Immature natural killer cell (primary cell): ENCODE measurements at regions not wholly inside any gene's neighbourhood (a gene's known extent, or its start where the extent isn't known, plus 50 kb on each side); places are given as distances from the start of the nearest gene placed in this dataset.

Experiments
- DNase-seq, 3 donors: peaks; one replicate each; pipeline ENCODE4 v3.0.0; 2022; ENCODE audit warnings: mixed read lengths in 1 of 3
- H3K27ac Mint-ChIP-seq, 6 donors: one replicate each; pipeline ENCODE4 v1.8.0; 2020; ENCODE audit warnings: mixed read lengths in 6 of 6, mild to moderate bottlenecking in 5 of 6, inconsistent platforms in 4 of 6, moderate library complexity in 3 of 6
- H3K27me3 Mint-ChIP-seq, 3 donors: one replicate each; pipeline ENCODE4 v1.8.0; 2020 to 2021; ENCODE audit warnings: low read depth in 3 of 3, mild to moderate bottlenecking in 3 of 3, mixed read lengths in 3 of 3, moderate library complexity in 3 of 3, inconsistent platforms in 1 of 3
- H3K36me3 Mint-ChIP-seq, 3 donors: one replicate each; pipeline ENCODE4 v1.8.0; 2020; ENCODE audit warnings: mixed read lengths in 3 of 3, inconsistent platforms in 2 of 3, mild to moderate bottlenecking in 2 of 3
- H3K4me1 Mint-ChIP-seq, 2 donors: one replicate each; pipeline ENCODE4 v1.8.0; 2020; ENCODE audit warnings: inconsistent platforms in 2 of 2, mild to moderate bottlenecking in 2 of 2, mixed read lengths in 2 of 2, moderate library complexity in 1 of 2
- H3K4me3 Mint-ChIP-seq, 5 donors: one replicate each; pipeline ENCODE4 v1.8.0; 2020; ENCODE audit warnings: mild to moderate bottlenecking in 5 of 5, mixed read lengths in 5 of 5, inconsistent platforms in 3 of 5, moderate library complexity in 3 of 5
- H3K9me3 Mint-ChIP-seq, 6 donors: one replicate each; pipeline ENCODE4 v1.8.0; 2020; ENCODE audit warnings: mild to moderate bottlenecking in 6 of 6, mixed read lengths in 6 of 6, inconsistent platforms in 4 of 6, moderate library complexity in 3 of 6

- no peak overlapping the region for H3K27ac Mint-ChIP-seq
- H3K36me3 Mint-ChIP-seq, result no peaks in the 10 kb centered on the region
- H3K9me3 Mint-ChIP-seq, result no peaks in the 10 kb centered on the region
- peaks cover 4 to 7% (median 5%) of the 10 kb centered on the region in 3 donors for H3K27me3 Mint-ChIP-seq
- H3K4me1 Mint-ChIP-seq, result no peaks in the 10 kb centered on the region
- no peak overlapping the region for H3K4me3 Mint-ChIP-seq
- no peak for DNase-seq
Measured at GRCh38 chr2:120866071-120866470, 130.4 kb downstream of the GLI2 start.

GRCh38 chr2:120866483-120867140 lies 130.9 kb downstream of the GLI2 start:
- no peak overlapping the region for H3K27ac Mint-ChIP-seq

GRCh38 chr2:120867290-120868241 lies 131.9 kb downstream of the GLI2 start:
- peaks cover 4 to 7% (median 5%) of the 10 kb centered on the region in 3 donors for H3K27me3 Mint-ChIP-seq
- no peak for DNase-seq
- H3K4me3 Mint-ChIP-seq, result no peak overlapping the region
- H3K36me3 Mint-ChIP-seq, result no peaks in the 10 kb centered on the region
- no peak overlapping the region for H3K27ac Mint-ChIP-seq
- no peaks in the 10 kb centered on the region for H3K4me1 Mint-ChIP-seq
- H3K9me3 Mint-ChIP-seq, result no peaks in the 10 kb centered on the region

More at GRCh38 chr2:120866483-120867140, 130.9 kb downstream of the GLI2 start:
- no peak for DNase-seq
- Mint-ChIP-seq H3K36me3 (no peaks in the 10 kb centered on the region), H3K4me1 (no peaks in the 10 kb centered on the region), H3K4me3 (no peak overlapping the region), H3K9me3 (no peaks in the 10 kb centered on the region), H3K27me3 (peaks cover 4 to 7% (median 5%) of the 10 kb centered on the region in 3 donors)

GRCh38 chr2:120868366-120868765 lies 132.7 kb downstream of the GLI2 start:
- Mint-ChIP-seq H3K9me3 (no peaks in the 10 kb centered on the region), H3K4me1 (no peaks in the 10 kb centered on the region), H3K4me3 (peak overlapping the region in 1 of 5 donors; percentile 21), H3K27me3 (peaks cover 4 to 7% (median 5%) of the 10 kb centered on the region in 3 donors), H3K27ac (no peak overlapping the region), H3K36me3 (no peaks in the 10 kb centered on the region)
- no peak for DNase-seq

GRCh38 chr2:120869036-120869729 lies 133.5 kb downstream of the GLI2 start:
- no peaks in the 10 kb centered on the region for H3K36me3 Mint-ChIP-seq
- no peaks in the 10 kb centered on the region for H3K9me3 Mint-ChIP-seq
- H3K27me3 Mint-ChIP-seq, result peaks cover 3 to 7% (median 5%) of the 10 kb centered on the region in 3 donors
- H3K4me3 Mint-ChIP-seq, result no peak overlapping the region
- DNase-seq, result no peak
- H3K4me1 Mint-ChIP-seq, result no peaks in the 10 kb centered on the region
- no peak overlapping the region for H3K27ac Mint-ChIP-seq

- Mint-ChIP-seq H3K4me1 (no peaks in the 10 kb centered on the region), H3K27me3 (peaks cover 3 to 7% (median 5%) of the 10 kb centered on the region in 3 donors), H3K27ac (no peak overlapping the region), H3K36me3 (no peaks in the 10 kb centered on the region), H3K4me3 (no peak overlapping the region), H3K9me3 (no peaks in the 10 kb centered on the region)
- DNase-seq, result no peak
Measured at GRCh38 chr2:120869730-120870466, 134.2 kb downstream of the GLI2 start.

GRCh38 chr2:120870467-120870788 lies 134.8 kb downstream of the GLI2 start:
- H3K27me3 Mint-ChIP-seq, result peaks cover 1 to 7% (median 7%) of the 10 kb centered on the region in 3 donors
- no peaks in the 10 kb centered on the region for H3K4me1 Mint-ChIP-seq
- no peak for DNase-seq
- no peak overlapping the region for H3K4me3 Mint-ChIP-seq
- no peaks in the 10 kb centered on the region for H3K36me3 Mint-ChIP-seq
- H3K27ac Mint-ChIP-seq, result no peak overlapping the region
- no peaks in the 10 kb centered on the region for H3K9me3 Mint-ChIP-seq

GRCh38 chr2:120871016-120871635 lies 135.5 kb downstream of the GLI2 start:
- Mint-ChIP-seq H3K27me3 (peaks cover 1 to 7% (median 7%) of the 10 kb centered on the region in 3 donors), H3K36me3 (no peaks in the 10 kb centered on the region), H3K4me1 (no peaks in the 10 kb centered on the region), H3K4me3 (no peak overlapping the region), H3K9me3 (no peaks in the 10 kb centered on the region), H3K27ac (no peak overlapping the region)
- DNase-seq, result no peak

- Mint-ChIP-seq H3K27ac (no peak overlapping the region), H3K27me3 (peaks cover 0 to 7% (median 4%) of the 10 kb centered on the region in 3 donors)
Measured at GRCh38 chr2:120871881-120872620, 136.4 kb downstream of the GLI2 start.

GRCh38 chr2:120873958-120874887 lies 138.6 kb downstream of the GLI2 start:
- H3K36me3 Mint-ChIP-seq, result no peaks in the 10 kb centered on the region
- peaks cover 0 to 5% (median 0%) of the 10 kb centered on the region in 3 donors for H3K27me3 Mint-ChIP-seq
- no peak for DNase-seq
- no peak overlapping the region for H3K4me3 Mint-ChIP-seq
- no peaks in the 10 kb centered on the region for H3K4me1 Mint-ChIP-seq
- no peak overlapping the region for H3K27ac Mint-ChIP-seq
- no peaks in the 10 kb centered on the region for H3K9me3 Mint-ChIP-seq

More at GRCh38 chr2:120871881-120872620, 136.4 kb downstream of the GLI2 start:
- no peak for DNase-seq
- H3K9me3 Mint-ChIP-seq, result no peaks in the 10 kb centered on the region
- no peaks in the 10 kb centered on the region for H3K4me1 Mint-ChIP-seq
- no peak overlapping the region for H3K4me3 Mint-ChIP-seq
- H3K36me3 Mint-ChIP-seq, result no peaks in the 10 kb centered on the region

GRCh38 chr2:120874888-120875275 lies 139.2 kb downstream of the GLI2 start:
- H3K27me3 Mint-ChIP-seq, result peaks cover 0 to 5% (median 1%) of the 10 kb centered on the region in 3 donors
- no peaks in the 10 kb centered on the region for H3K36me3 Mint-ChIP-seq
- no peaks in the 10 kb centered on the region for H3K4me1 Mint-ChIP-seq
- H3K4me3 Mint-ChIP-seq, result no peak overlapping the region
- no peaks in the 10 kb centered on the region for H3K9me3 Mint-ChIP-seq
- no peak for DNase-seq
- no peak overlapping the region for H3K27ac Mint-ChIP-seq

- H3K4me1 Mint-ChIP-seq, result no peaks in the 10 kb centered on the region
- no peaks in the 10 kb centered on the region for H3K9me3 Mint-ChIP-seq
- H3K36me3 Mint-ChIP-seq, result no peaks in the 10 kb centered on the region
- H3K27ac Mint-ChIP-seq, result no peak overlapping the region
- H3K27me3 Mint-ChIP-seq, result peaks cover 0 to 5% (median 3%) of the 10 kb centered on the region in 3 donors
- DNase-seq, result no peak
- no peak overlapping the region for H3K4me3 Mint-ChIP-seq
Measured at GRCh38 chr2:120875431-120875830, 139.8 kb downstream of the GLI2 start.
